Kidney epithelial cell (primary cell): ENCODE measurements at regions not wholly inside any gene's neighbourhood (a gene's known extent, or its start where the extent isn't known, plus 50 kb on each side); places are given as distances from the start of the nearest gene placed in this dataset.

Experiments
- DNase-seq: peaks from one replicate; pipeline ENCODE4 v3.0.0-alpha.2; 2010; ENCODE audit warnings: low read depth
- H3K27me3 ChIP-seq: 2 replicates; pipeline ENCODE4 v1.6.0; 2011; ENCODE audit warnings: low read length; ENCODE audit not compliant: control insufficient read depth, insufficient read depth
- H3K36me3 ChIP-seq: 2 replicates; pipeline ENCODE4 v1.5.1; 2011; ENCODE audit warnings: low read length; ENCODE audit not compliant: control insufficient read depth, insufficient read depth
- H3K4me3 ChIP-seq: 2 replicates; pipeline ENCODE4 v1.5.1; 2011; ENCODE audit warnings: low read depth, mild to moderate bottlenecking, control low read depth, low read length
- CTCF ChIP-seq: IDR thresholded peaks from 2 replicates; pipeline ENCODE4 v1.5.1; 2011; ENCODE audit warnings: mild to moderate bottlenecking, moderate library complexity, low read length, control low read depth, inconsistent platforms; ENCODE audit not compliant: insufficient read depth, poor library complexity, severe bottlenecking

- no peak for TF ChIP-seq CTCF
- no peak overlapping the region for H3K4me3 ChIP-seq
- no peak for DNase-seq
These were observed 308.9 kb downstream of the TXNL1 start for GRCh38 chr18:56329536-56329935.

DNA sequence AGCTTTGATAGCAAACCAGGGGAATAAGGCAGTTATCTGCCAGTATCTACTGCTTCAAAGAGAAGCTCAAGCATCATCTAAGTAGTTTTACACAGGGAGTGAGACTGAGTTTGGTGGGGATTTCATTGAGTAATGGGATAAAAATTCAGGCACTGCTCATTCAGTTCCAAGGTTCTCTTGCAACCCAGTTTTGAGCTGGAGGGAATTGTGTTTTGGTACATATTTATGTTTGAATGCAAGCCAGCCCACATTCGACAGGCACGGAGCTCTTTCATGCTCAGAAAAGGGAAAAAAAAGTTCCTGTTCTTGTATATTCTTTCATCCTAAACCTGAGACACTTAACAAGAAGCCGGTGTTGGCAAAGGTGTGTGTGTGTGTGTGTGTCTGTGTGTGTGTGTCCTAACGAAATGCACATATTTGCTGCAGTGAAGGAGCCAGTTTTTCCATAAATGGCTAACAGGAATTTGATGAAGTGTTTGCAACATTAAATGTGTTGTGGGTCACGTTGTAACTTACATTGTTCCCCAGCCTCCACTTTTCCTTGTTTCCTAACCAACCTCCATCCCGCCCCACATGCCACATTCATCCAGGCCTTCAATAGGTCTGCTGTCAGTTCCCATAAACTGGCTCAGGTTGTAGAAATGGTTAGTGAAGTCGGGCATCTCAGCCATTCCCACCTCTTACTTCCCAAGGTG lies 311.1 kb downstream of the TXNL1 start:
- TF ChIP-seq CTCF = no peak
- H3K27me3 ChIP-seq = no peaks in the 10 kb centered on the region
- no peaks in the 10 kb centered on the region for H3K36me3 ChIP-seq
- DNase-seq = no peak
- H3K4me3 ChIP-seq = no peak overlapping the region

More at GRCh38 chr18:56329536-56329935, 308.9 kb downstream of the TXNL1 start:
- H3K27me3 ChIP-seq = no peaks in the 10 kb centered on the region
- H3K36me3 ChIP-seq = no peaks in the 10 kb centered on the region

- Histone ChIP-seq H3K27me3 (no peaks in the 10 kb centered on the region), H3K36me3 (no peaks in the 10 kb centered on the region), H3K4me3 (no peak overlapping the region)
- no peak for DNase-seq
- TF ChIP-seq CTCF = no peak
These were observed 311.9 kb downstream of the TXNL1 start for GRCh38 chr18:56326336-56327072.

GRCh38 chr18:56323673-56324072 lies 314.7 kb downstream of the TXNL1 start:
- no peak overlapping the region for H3K4me3 ChIP-seq
- DNase-seq = no peak
- no peaks in the 10 kb centered on the region for H3K27me3 ChIP-seq
- TF ChIP-seq CTCF = no peak
- no peaks in the 10 kb centered on the region for H3K36me3 ChIP-seq

GRCh38 chr18:56322406-56322805 lies 316.0 kb downstream of the TXNL1 start:
- no peak for DNase-seq
- Histone ChIP-seq H3K27me3 (no peaks in the 10 kb centered on the region), H3K36me3 (no peaks in the 10 kb centered on the region), H3K4me3 (no peak overlapping the region)
- TF ChIP-seq CTCF = no peak

DNA sequence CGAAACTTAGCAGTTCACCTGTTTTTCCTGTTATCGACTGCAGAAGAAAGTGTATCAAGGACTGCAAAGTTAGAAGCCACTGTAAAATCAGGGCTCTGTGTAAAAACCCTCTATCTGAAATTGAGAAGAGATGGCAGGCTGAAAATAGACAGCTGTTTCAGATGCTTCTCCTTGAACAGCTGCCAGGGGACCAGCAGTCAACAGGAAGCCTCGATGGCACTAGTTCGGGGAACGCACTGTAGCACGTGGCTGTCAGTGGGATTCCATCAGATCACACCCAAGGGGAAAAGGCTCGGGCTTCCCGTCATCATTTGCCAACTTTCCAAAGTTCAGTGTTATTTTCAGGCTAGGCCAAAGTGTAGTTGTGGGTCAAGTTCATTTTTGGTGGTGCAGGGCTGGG lies 316.9 kb downstream of the TXNL1 start:
- no peak for DNase-seq
- Histone ChIP-seq H3K36me3 (no peaks in the 10 kb centered on the region), H3K4me3 (no peak overlapping the region)

More for the DNA sequence above, 316.9 kb downstream of the TXNL1 start:
- H3K27me3 ChIP-seq = no peaks in the 10 kb centered on the region
- TF ChIP-seq CTCF = no peak
